ENCODE measurements at regions not wholly inside any gene's neighbourhood (a gene's known extent, or its start where the extent isn't known, plus 50 kb on each side); places are given as distances from the start of the nearest gene placed in this dataset.

GRCh38 chr6:126967296-126968005 lies 151.0 kb upstream of the RSPO3 start (continued):
- TF ChIP-seq REST (IDR thresholded peaks at IDR 0.05; ENCODE audit: low read depth, low read length), result no peak

- no peak overlapping the region for H3K9ac ChIP-seq (ENCODE audit: control insufficient read depth, insufficient read depth, low read length)
- no peak overlapping the region for H3K4me3 ChIP-seq
- FAIRE-seq (no peak), ATAC-seq (no peak), DNase-seq (ENCODE audit: low read depth, low spot score) (no peak)
- H4K20me1 ChIP-seq (ENCODE audit: control insufficient read depth, insufficient read depth), result no peaks in the 10 kb centered on the region
- WGBS (ENCODE audit: insufficient coverage, insufficient replicate concordance, low lambda C conversion rate, missing lambda C conversion rate), result 3% methylated on average over 2 of the region's 2 CpGs
- BruUV-seq (replicated peaks), result no TSS peak
- H3K27ac ChIP-seq (ENCODE audit: control insufficient read depth, insufficient read depth), result no peak overlapping the region
- H3K4me2 ChIP-seq (ENCODE audit: control insufficient read depth, insufficient read depth), result no peak overlapping the region
- H3K4me1 ChIP-seq (ENCODE audit: control insufficient read depth, insufficient read depth, low read length), result no peaks in the 10 kb centered on the region
- H3K27me3 ChIP-seq (replicated peaks in 1 of 2; ENCODE audit: control insufficient read depth in 2 of 2, insufficient read depth in 2 of 2, low read length in 1 of 2), result no peaks in the 10 kb centered on the region
- no peak overlapping the region for H2AFZ ChIP-seq (ENCODE audit: control insufficient read depth, low read depth, low read length)
- RAD21 ChIA-PET (ENCODE audit: unreplicated experiment), result no interaction called here
- H3K36me3 ChIP-seq (ENCODE audit: control insufficient read depth in 2 of 2, insufficient read depth in 2 of 2, low read length in 1 of 2), result no peaks in the 10 kb centered on the region
- SMC1A ChIA-PET (ENCODE audit: uncharacterized antibody, unreplicated experiment), result no interaction called here
- in situ Hi-C loops (cut with MboI), result no loop called here
- CTCF ChIA-PET, result no interaction called here
- intact Hi-C loops (cut with micrococcal nuclease; ENCODE audit: unreplicated experiment), result no loop called here
- H3K79me2 ChIP-seq (ENCODE audit: control insufficient read depth, insufficient read depth, low read length), result no peaks in the 10 kb centered on the region
- POLR2A ChIA-PET, result no interaction called here
- H3K9me3 ChIP-seq (replicated peaks; ENCODE audit: control insufficient read depth, insufficient read depth, low read length), result no peaks in the 10 kb centered on the region
- TF ChIP-seq RELA (IDR thresholded peaks at IDR 0.05; ENCODE audit: borderline replicate concordance, partially characterized antibody) (no peak), PAX5 (IDR thresholded peaks at IDR 0.05; ENCODE audit: borderline replicate concordance, low read depth, low read length) (no peak), NR2C2 (IDR thresholded peaks at IDR 0.05; ENCODE audit: borderline replicate concordance, control insufficient read depth, insufficient read length, low read depth) (no peak), WRNIP1 (IDR thresholded peaks at IDR 0.05; ENCODE audit: borderline replicate concordance, low read depth, low read length) (no peak), ZZZ3 (IDR thresholded peaks at IDR 0.05; ENCODE audit: control insufficient read depth, insufficient read length, low read depth) (no peak), ATF3 (IDR thresholded peaks at IDR 0.05; ENCODE audit: borderline replicate concordance, extremely low read depth, low read depth, low read length) (no peak), RAD51 (IDR thresholded peaks at IDR 0.05) (no peak), KAT2A (conservative IDR thresholded peaks at IDR 0.05; ENCODE audit: control insufficient read depth, low read depth, low read length) (no peak), TCF12 (IDR thresholded peaks at IDR 0.05; ENCODE audit: low read depth, low read length) (no peak), ZNF207 (IDR thresholded peaks at IDR 0.05; ENCODE audit: borderline replicate concordance) (no peak), SUPT20H (IDR thresholded peaks at IDR 0.05; ENCODE audit: borderline replicate concordance, control insufficient read depth, low read depth, low read length) (no peak), PBX3 (IDR thresholded peaks at IDR 0.05; ENCODE audit: insufficient replicate concordance, low read depth, low read length) (no peak), FOXM1 (IDR thresholded peaks at IDR 0.05; ENCODE audit: low read depth, low read length) (no peak), PKNOX1 (IDR thresholded peaks at IDR 0.05) (no peak)
Observed at GRCh38 chr6:126976253-126976797, 142.1 kb upstream of the RSPO3 start.

Measured in GM12878 (cell line).